HepG2 (cell line): ENCODE measurements at regions not wholly inside any gene's neighbourhood (a gene's known extent, or its start where the extent isn't known, plus 50 kb on each side); places are given as distances from the start of the nearest gene placed in this dataset.
A peak's percentile ranks its signal among the peaks of the same experiment; 100 is the strongest.

Experiments used
- ATAC-seq: fragments of 200-7000 bp; cut with Tn5 transposase; 3 replicates; pipeline ENCODE4 v1.9.1; 2020; ENCODE audit warnings: mild to moderate bottlenecking, moderate library complexity
- BruUV-seq: library from RNA; stranded (reverse); fragments of 400-500 nt; replicated peaks from 2 replicates; lab custom pipeline; 2021; lab: Mats Ljungman, UMichigan
- CTCF ChIA-PET: fragments of 300-600 bp; formaldehyde crosslinking; extraction: SDS; loops from one replicate; lab custom pipeline; 2021; ENCODE audit warnings: low total read pairs, inconsistent platforms, low intra/inter-chr PET ratio; lab: Yijun Ruan, JAX
- POLR2A ChIA-PET: fragments of 350-600 bp; sonication (Branson Sonifier 250); formaldehyde crosslinking; loops from one replicate; lab custom pipeline; 2020; ENCODE audit warnings: antibody characterized with exemption, inconsistent platforms; lab: Yijun Ruan, JAX
- DNase-seq: peaks from one replicate; pipeline ENCODE4 v3.0.0-alpha.2; 2015; ENCODE audit warnings: low spot score
- FAIRE-seq: peaks from 3 replicates; lab custom pipeline; 2011; peaks lifted over from hg19 to GRCh38; lab: Jason Lieb, UNC
- H2AFZ ChIP-seq: one replicate; pipeline ENCODE4 v1.6.1; 2011; ENCODE audit warnings: low read length, inconsistent platforms
- H3K27ac ChIP-seq: fragments of 300-600 bp; 3 replicates; pipeline ENCODE4 v1.8.0; 2011; ENCODE audit warnings: mixed run types, mild to moderate bottlenecking, mixed read lengths, low read length, inconsistent platforms; ENCODE audit not compliant: insufficient read depth; ENCODE audit errors: extremely low read length
- H3K27me3 ChIP-seq, 2 experiments: fragments of 200-600 bp in 1 of 2; 2 replicates in 1 of 2; 3 replicates in 1 of 2; pipeline versions ENCODE4 v1.6.0 to v1.8.0; 2011; ENCODE audit warnings: low read length in 2 of 2, mild to moderate bottlenecking in 2 of 2, moderate library complexity in 2 of 2, inconsistent platforms in 1 of 2; ENCODE audit not compliant: insufficient read depth in 2 of 2, control insufficient read depth in 1 of 2
- H3K36me3 ChIP-seq, 2 experiments: fragments of 200-600 bp in 1 of 2; replicated peaks in 1 of 2; 2 replicates in 1 of 2; 3 replicates in 1 of 2; pipeline versions ENCODE4 v1.5.1 to v1.8.0; 2011; ENCODE audit warnings: low read length in 2 of 2, inconsistent platforms in 1 of 2; ENCODE audit not compliant: insufficient read depth in 2 of 2, control insufficient read depth in 1 of 2
- H3K4me1 ChIP-seq: 2 replicates; pipeline ENCODE4 v1.5.1; 2012; ENCODE audit warnings: low read length, inconsistent platforms; ENCODE audit not compliant: insufficient read depth
- H3K4me2 ChIP-seq: 2 replicates; pipeline ENCODE4 v1.6.0; 2011; ENCODE audit warnings: low read depth, low read length, inconsistent platforms
- H3K4me3 ChIP-seq, 3 experiments: fragments of 200-600 bp in 1 of 3; sonication (generic), shearing (Covaris generic) in 1 of 3; replicated peaks in 1 of 3; 2 replicates each; pipeline ENCODE4 v1.5.1; 2011 to 2016; ENCODE audit warnings: low read length in 3 of 3, inconsistent platforms in 2 of 3, low read depth in 2 of 3, mild to moderate bottlenecking in 2 of 3, control low read depth in 1 of 3, mixed read lengths in 1 of 3; ENCODE audit not compliant: insufficient read depth in 1 of 3
- H3K79me2 ChIP-seq: one replicate; pipeline ENCODE4 v1.6.1; 2011; ENCODE audit warnings: low read length, inconsistent platforms; ENCODE audit not compliant: insufficient read depth
- H3K9ac ChIP-seq: 2 replicates; pipeline ENCODE4 v1.6.0; 2011; ENCODE audit warnings: mild to moderate bottlenecking, low read depth, low read length, inconsistent platforms; ENCODE audit not compliant: insufficient read depth
- H3K9me3 ChIP-seq: 2 replicates; pipeline ENCODE4 v1.5.1; 2012; ENCODE audit warnings: mild to moderate bottlenecking, low read length
- H4K20me1 ChIP-seq: 2 replicates; pipeline ENCODE4 v1.6.0; 2011; ENCODE audit warnings: inconsistent platforms, mild to moderate bottlenecking, low read length, moderate library complexity; ENCODE audit not compliant: insufficient read depth
- CREB1 ChIP-seq, 2 experiments: fragments of 450-650 bp in 1 of 2; IDR thresholded peaks; 2 replicates each; pipeline ENCODE4 v1.6.1; 2016 to 2017; ENCODE audit warnings: control low read depth in 1 of 2, mild to moderate bottlenecking in 1 of 2, missing compliant biosample characterization in 1 of 2, missing genetic modification characterization in 1 of 2
- MED8 ChIP-seq: sonication (generic); formaldehyde crosslinking; IDR thresholded peaks from 2 replicates; pipeline ENCODE4 v1.8.1; 2023; ENCODE audit warnings: mild to moderate bottlenecking, missing genetic modification reagents; ENCODE audit not compliant: insufficient replicate concordance
- MNT ChIP-seq: fragments of 450-650 bp; IDR thresholded peaks from 2 replicates; pipeline ENCODE4 v1.6.1; 2016
- RFXAP ChIP-seq: sonication (generic); formaldehyde crosslinking; IDR thresholded peaks from 2 replicates; pipeline ENCODE4 v1.4.0; 2020; ENCODE audit warnings: missing genetic modification reagents, borderline replicate concordance
- TBX2 ChIP-seq: sonication (generic); formaldehyde crosslinking; IDR thresholded peaks from 2 replicates; pipeline ENCODE4 v1.5.0; 2020; ENCODE audit warnings: missing genetic modification reagents, mild to moderate bottlenecking, borderline replicate concordance
- ZFP62 ChIP-seq: sonication (generic); formaldehyde crosslinking; IDR thresholded peaks from 2 replicates; pipeline ENCODE4 v1.4.0; 2020; ENCODE audit warnings: missing genetic modification reagents
- ZNF12 ChIP-seq: sonication (generic); formaldehyde crosslinking; IDR thresholded peaks from 2 replicates; pipeline ENCODE4 v1.5.0; 2020; ENCODE audit warnings: missing genetic modification reagents
- ZNF20 ChIP-seq: sonication (generic); formaldehyde crosslinking; IDR thresholded peaks from 2 replicates; pipeline ENCODE4 v1.4.0; 2020; ENCODE audit warnings: mild to moderate bottlenecking, moderate library complexity, missing genetic modification reagents
- ZNF512 ChIP-seq: sonication (generic); formaldehyde crosslinking; IDR thresholded peaks from 2 replicates; pipeline ENCODE4 v1.4.0; 2020; ENCODE audit warnings: mild to moderate bottlenecking, missing genetic modification reagents
- ZSCAN25 ChIP-seq: sonication (generic); formaldehyde crosslinking; IDR thresholded peaks from 2 replicates; pipeline ENCODE4 v1.8.0; 2022; ENCODE audit warnings: mild to moderate bottlenecking, missing genetic modification reagents
- ZSCAN31 ChIP-seq: sonication (generic); formaldehyde crosslinking; IDR thresholded peaks from 2 replicates; pipeline ENCODE4 v1.5.0; 2020; ENCODE audit warnings: low read depth, mild to moderate bottlenecking, missing genetic modification reagents
- WGBS: methylation state at CpG from one replicate; pipeline ENCODE4 v1.1.6; 2017; ENCODE audit warnings: low lambda C conversion rate; 5-methylcytosine and 5-hydroxymethylcytosine counted together
- in situ Hi-C: cut with HindIII; loops from 2 replicates; pipeline ENCODE4 v1.10.0; 2017; ENCODE audit warnings: low pct_unique_long_range_greater_than_20kb; ENCODE audit not compliant: extremely low pct_ligation_motif_present
- intact Hi-C: fragments of 100-400 bp; cut with micrococcal nuclease; formaldehyde crosslinking; loops from one replicate; pipeline ENCODE4 v1.10.0; 2022; ENCODE audit not compliant: unreplicated experiment
- TF ChIP-seq, protein P1 (sequence below): sonication (generic); formaldehyde crosslinking; IDR thresholded peaks from 2 replicates; pipeline ENCODE4 v1.4.0; 2020; ENCODE audit warnings: missing genetic modification reagents, low read depth, mild to moderate bottlenecking, borderline replicate concordance

- TF ChIP-seq CREB1 (IDR thresholded peaks at IDR 0.05): peak; percentile 78
- TF ChIP-seq CREB1 (CRISPR knock-in tag; IDR thresholded peaks at IDR 0.05): no peak
- TF ChIP-seq ZSCAN25 (CRISPR knock-in tag): peak; percentile 79; the same call in 1 of the 2 replicates
- no peak for TF ChIP-seq TBX2 (CRISPR knock-in tag)
- TF ChIP-seq ZNF12 (CRISPR knock-in tag): no peak
- no peak for TF ChIP-seq MED8
- TF ChIP-seq MNT: peak; percentile 88
- no peak for TF ChIP-seq ZNF20 (CRISPR knock-in tag)
These were observed 171.7 kb downstream of the C16orf95 start (continued) for GRCh38 chr16:87145181-87146176.

GRCh38 chr16:87146676-87147075 is 170.5 kb downstream of the C16orf95 start:
- FAIRE-seq (no peak), ATAC-seq (no peak; the same call in 2 of the 3 replicates), DNase-seq (no peak)
- POLR2A ChIA-PET: no interaction called here
- no peaks in the 10 kb centered on the region for H3K4me1 ChIP-seq
- H3K9me3 ChIP-seq: 0 out of 2 replicates have a peak, but pooled peaks cover 3% of the 10 kb centered on the region
- H3K36me3 ChIP-seq: no peaks in the 10 kb centered on the region
- BruUV-seq: no TSS peak
- no peaks in the 10 kb centered on the region for H3K79me2 ChIP-seq
- no peak overlapping the region for H3K4me2 ChIP-seq
- H4K20me1 ChIP-seq: no peaks in the 10 kb centered on the region
- no peak overlapping the region for H3K9ac ChIP-seq
- 37% methylated on average over 5 of the region's 5 CpGs for WGBS
- no peak overlapping the region for H2AFZ ChIP-seq
- in situ Hi-C loops: no loop called here
- CTCF ChIA-PET: no interaction called here
- intact Hi-C loops: no loop called here
- H3K27me3 ChIP-seq: no peaks in the 10 kb centered on the region
- no peak overlapping the region for H3K27ac ChIP-seq
- H3K4me3 ChIP-seq: no peak overlapping the region
- TF ChIP-seq RFXAP (CRISPR knock-in tag): no peak
- TF ChIP-seq ZSCAN31 (CRISPR knock-in tag): no peak
- no peak for TF ChIP-seq ZFP62
- TF ChIP-seq ZNF512 (CRISPR knock-in tag): no peak
- TF ChIP-seq, protein P1, sequence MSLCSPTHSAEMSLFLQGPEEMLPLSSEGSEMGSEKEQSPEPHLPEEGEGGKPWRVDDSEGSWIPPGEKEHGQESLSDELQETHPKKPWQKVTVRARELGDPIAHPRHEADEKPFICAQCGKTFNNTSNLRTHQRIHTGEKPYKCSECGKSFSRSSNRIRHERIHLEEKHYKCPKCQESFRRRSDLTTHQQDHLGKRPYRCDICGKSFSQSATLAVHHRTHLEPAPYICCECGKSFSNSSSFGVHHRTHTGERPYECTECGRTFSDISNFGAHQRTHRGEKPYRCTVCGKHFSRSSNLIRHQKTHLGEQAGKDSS (CRISPR knock-in tag): no peak
